ENCODE measurements at regions not wholly inside any gene's neighbourhood (a gene's known extent, or its start where the extent isn't known, plus 50 kb on each side); places are given as distances from the start of the nearest gene placed in this dataset.
"Not testable (repeated sequence)": the region's sequence is repeated elsewhere in the genome, so short reads cannot be mapped to it uniquely, and the experiment has no call there.

- DNase-seq: no peak
These were observed 656.1 kb upstream of the SOX9 start for GRCh38 chr17:71464751-71465150.

- no peak for DNase-seq
These were observed 653.1 kb upstream of the SOX9 start for GRCh38 chr17:71467719-71468118.

GRCh38 chr17:71470062-71470461, 650.8 kb upstream of the SOX9 start:
- no peak for DNase-seq

- DNase-seq: peak; percentile 46
These were observed 647.7 kb upstream of the SOX9 start for GRCh38 chr17:71472809-71473789.

- no peak for DNase-seq
These were observed 643.5 kb upstream of the SOX9 start for GRCh38 chr17:71477356-71477755.

GRCh38 chr17:71480099-71480498, 640.7 kb upstream of the SOX9 start:
- DNase-seq: no peak

- no peak for DNase-seq
These were observed 638.2 kb upstream of the SOX9 start for GRCh38 chr17:71482625-71483024.

GRCh38 chr17:71484546-71484945, 636.3 kb upstream of the SOX9 start:
- no peak for DNase-seq

- no peak for DNase-seq
These were observed 635.4 kb upstream of the SOX9 start for GRCh38 chr17:71485426-71485825.

GRCh38 chr17:71486261-71486660, 634.6 kb upstream of the SOX9 start:
- no peak for DNase-seq

- no peak for DNase-seq
These were observed 632.0 kb upstream of the SOX9 start for GRCh38 chr17:71488851-71489250.

GRCh38 chr17:71494062-71494855, 626.6 kb upstream of the SOX9 start:
- no peak for DNase-seq

GRCh38 chr17:71495420-71495819, 625.4 kb upstream of the SOX9 start:
- DNase-seq: no peak

GRCh38 chr17:71496552-71496951, 624.3 kb upstream of the SOX9 start:
- DNase-seq: no peak

- DNase-seq: peak; percentile 28
These were observed 619.9 kb upstream of the SOX9 start for GRCh38 chr17:71500761-71501555.

GRCh38 chr17:71501711-71502110, 619.1 kb upstream of the SOX9 start:
- peak; percentile 47 for DNase-seq

- DNase-seq: no peak
These were observed 618.4 kb upstream of the SOX9 start for GRCh38 chr17:71502443-71502842.

GRCh38 chr17:71503710-71504465, 616.9 kb upstream of the SOX9 start:
- no peak for DNase-seq

GRCh38 chr17:71505200-71505599, 615.6 kb upstream of the SOX9 start:
- DNase-seq: no peak

GRCh38 chr17:71505981-71506380, 614.8 kb upstream of the SOX9 start:
- DNase-seq: no peak

GRCh38 chr17:71511266-71511995, 609.4 kb upstream of the SOX9 start:
- DNase-seq: peak; percentile 26

- DNase-seq: not testable (repeated sequence)
These were observed 607.1 kb upstream of the SOX9 start for GRCh38 chr17:71513725-71514124.

Measured in NCI-H2171 (cell line).